Adrenal gland (tissue), 5 donors: ENCODE measurements at regions not wholly inside any gene's neighbourhood (a gene's known extent, or its start where the extent isn't known, plus 50 kb on each side); places are given as distances from the start of the nearest gene placed in this dataset.

Experiments used
- POLR2A ChIP-seq, 2 donors: fragments of 450-650 bp; IDR thresholded peaks; one replicate each; pipeline ENCODE4 v1.6.1; 2017; ENCODE audit warnings: antibody characterized with exemption in 2 of 2, mild to moderate bottlenecking in 2 of 2, moderate library complexity in 1 of 2
- TF ChIP-seq, protein P1 (sequence below), 6 experiments: fragments of 450-650 bp in 4 of 6; fragments of 200-600 bp in 2 of 6; sonication (generic) in 1 of 6; IDR thresholded peaks; 1 replicate in 5 of 6; 2 replicates in 1 of 6; pipeline versions ENCODE4 v1.5.1 to v1.8.0; 2016 to 2021; ENCODE audit warnings: antibody characterized with exemption in 6 of 6, mild to moderate bottlenecking in 2 of 6, moderate library complexity in 1 of 6
- donor health status: DM: no; HTN: no; CAD: no.

DNA sequence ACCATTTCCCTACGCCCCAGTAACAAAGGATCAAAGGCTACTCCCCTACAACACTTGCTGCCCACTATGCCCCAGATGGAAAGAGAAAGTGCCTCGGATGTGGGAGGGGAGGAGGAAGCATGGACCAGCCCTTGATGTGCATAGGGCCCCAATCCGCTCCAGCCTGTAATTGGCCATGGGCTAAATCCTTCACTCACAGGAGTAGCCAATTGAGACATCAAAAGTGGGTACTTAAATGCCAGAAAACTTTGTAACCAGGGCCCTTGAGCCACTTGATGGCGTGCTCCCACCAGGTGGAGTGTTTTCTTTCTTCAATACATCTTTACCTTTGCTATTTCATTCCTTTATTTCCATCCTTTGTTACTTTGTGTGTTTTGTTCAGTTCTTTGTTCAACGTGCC is 500.5 kb upstream of the LRRN3 start:
- no peak for TF ChIP-seq POLR2A (IDR thresholded peaks at IDR 0.05)
- TF ChIP-seq, protein P1, sequence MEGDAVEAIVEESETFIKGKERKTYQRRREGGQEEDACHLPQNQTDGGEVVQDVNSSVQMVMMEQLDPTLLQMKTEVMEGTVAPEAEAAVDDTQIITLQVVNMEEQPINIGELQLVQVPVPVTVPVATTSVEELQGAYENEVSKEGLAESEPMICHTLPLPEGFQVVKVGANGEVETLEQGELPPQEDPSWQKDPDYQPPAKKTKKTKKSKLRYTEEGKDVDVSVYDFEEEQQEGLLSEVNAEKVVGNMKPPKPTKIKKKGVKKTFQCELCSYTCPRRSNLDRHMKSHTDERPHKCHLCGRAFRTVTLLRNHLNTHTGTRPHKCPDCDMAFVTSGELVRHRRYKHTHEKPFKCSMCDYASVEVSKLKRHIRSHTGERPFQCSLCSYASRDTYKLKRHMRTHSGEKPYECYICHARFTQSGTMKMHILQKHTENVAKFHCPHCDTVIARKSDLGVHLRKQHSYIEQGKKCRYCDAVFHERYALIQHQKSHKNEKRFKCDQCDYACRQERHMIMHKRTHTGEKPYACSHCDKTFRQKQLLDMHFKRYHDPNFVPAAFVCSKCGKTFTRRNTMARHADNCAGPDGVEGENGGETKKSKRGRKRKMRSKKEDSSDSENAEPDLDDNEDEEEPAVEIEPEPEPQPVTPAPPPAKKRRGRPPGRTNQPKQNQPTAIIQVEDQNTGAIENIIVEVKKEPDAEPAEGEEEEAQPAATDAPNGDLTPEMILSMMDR (IDR thresholded peaks at IDR 0.05) = no peak
